HG03108 (cell line): ENCODE measurements at regions not wholly inside any gene's neighbourhood (a gene's known extent, or its start where the extent isn't known, plus 50 kb on each side); places are given as distances from the start of the nearest gene placed in this dataset.

ENCODE experiments used
- ATAC-seq: cut with Tn5 transposase; IDR thresholded peaks from one replicate; pipeline ENCODE4 v1.9.1; 2021; ENCODE audit warnings: moderate library complexity; ENCODE audit not compliant: unreplicated experiment

- no peak for ATAC-seq
Observed at GRCh38 chr4:65868096-65868824, 198.0 kb upstream of the EPHA5 start.

- no peak for ATAC-seq
Observed at GRCh38 chr4:65865489-65865888, 195.2 kb upstream of the EPHA5 start.

- no peak for ATAC-seq
Observed at GRCh38 chr4:65861993-65862392, 191.7 kb upstream of the EPHA5 start.

GRCh38 chr4:65845199-65845773 lies 175.0 kb upstream of the EPHA5 start:
- ATAC-seq: no peak

GRCh38 chr4:65839164-65839931 lies 169.1 kb upstream of the EPHA5 start:
- ATAC-seq: no peak

GRCh38 chr4:65834707-65835106 lies 164.4 kb upstream of the EPHA5 start:
- no peak for ATAC-seq

GRCh38 chr4:65831828-65832227 lies 161.5 kb upstream of the EPHA5 start:
- no peak for ATAC-seq

- ATAC-seq: no peak
Observed at GRCh38 chr4:65825116-65825753, 154.9 kb upstream of the EPHA5 start.

- ATAC-seq: no peak
Observed at GRCh38 chr4:65819192-65819591, 148.9 kb upstream of the EPHA5 start.

- ATAC-seq: no peak
Observed at GRCh38 chr4:65805936-65806335, 135.6 kb upstream of the EPHA5 start.

- no peak for ATAC-seq
Observed at GRCh38 chr4:65799513-65799912, 129.2 kb upstream of the EPHA5 start.

GRCh38 chr4:65798498-65799127 lies 128.3 kb upstream of the EPHA5 start:
- no peak for ATAC-seq

- ATAC-seq: no peak
Observed at GRCh38 chr4:65791812-65792308, 121.6 kb upstream of the EPHA5 start.

GRCh38 chr4:65791111-65791811 lies 121.0 kb upstream of the EPHA5 start:
- ATAC-seq: no peak

- ATAC-seq: no peak
Observed at GRCh38 chr4:65789805-65790204, 119.5 kb upstream of the EPHA5 start.

GRCh38 chr4:65789341-65789740 lies 119.1 kb upstream of the EPHA5 start:
- no peak for ATAC-seq

- ATAC-seq: no peak
Observed at GRCh38 chr4:65777270-65777669, 107.0 kb upstream of the EPHA5 start.

GRCh38 chr4:65773636-65774035 lies 103.3 kb upstream of the EPHA5 start:
- ATAC-seq: no peak

- ATAC-seq: no peak
Observed at GRCh38 chr4:65747386-65747785, 77.1 kb upstream of the EPHA5 start.

GRCh38 chr4:65738134-65738533 lies 67.8 kb upstream of the EPHA5 start:
- no peak for ATAC-seq
